Testis (tissue), 2 donors: ENCODE measurements at regions not wholly inside any gene's neighbourhood (a gene's known extent, or its start where the extent isn't known, plus 50 kb on each side); places are given as distances from the start of the nearest gene placed in this dataset.

Experiments
- POLR2A ChIP-seq: fragments of 450-650 bp; IDR thresholded peaks from one replicate; pipeline ENCODE4 v1.6.1; 2017; ENCODE audit warnings: antibody characterized with exemption, mild to moderate bottlenecking, moderate library complexity
- TF ChIP-seq, protein P1 (sequence below), 3 experiments: fragments of 450-650 bp in 2 of 3; fragments of 200-600 bp in 1 of 3; sonication (generic) in 1 of 3; IDR thresholded peaks; one replicate each; pipeline ENCODE4 v1.5.1; 2016 to 2019; ENCODE audit warnings: antibody characterized with exemption in 3 of 3, mild to moderate bottlenecking in 2 of 3, moderate library complexity in 1 of 3

DNA sequence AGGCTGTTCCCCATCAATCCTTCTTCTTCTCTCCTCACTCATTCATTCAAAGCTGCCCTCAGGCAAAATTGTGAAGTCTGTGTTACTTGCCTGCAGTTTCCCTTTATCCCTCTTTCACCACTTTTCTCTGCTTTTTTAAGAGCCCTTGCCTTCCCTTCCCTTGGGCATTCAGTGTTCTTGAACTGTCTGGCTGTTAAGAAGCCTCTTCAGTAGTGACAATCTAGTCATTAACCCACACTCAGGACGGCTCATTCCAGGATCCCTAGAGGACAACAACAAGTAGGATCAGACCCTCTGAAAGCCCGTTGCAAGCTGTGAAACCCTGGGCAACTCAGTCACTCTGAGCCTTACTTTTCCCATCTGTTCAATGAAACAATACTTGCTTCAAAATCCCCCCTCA lies 615.7 kb downstream of the EPHA4 start:
- TF ChIP-seq, protein P1, sequence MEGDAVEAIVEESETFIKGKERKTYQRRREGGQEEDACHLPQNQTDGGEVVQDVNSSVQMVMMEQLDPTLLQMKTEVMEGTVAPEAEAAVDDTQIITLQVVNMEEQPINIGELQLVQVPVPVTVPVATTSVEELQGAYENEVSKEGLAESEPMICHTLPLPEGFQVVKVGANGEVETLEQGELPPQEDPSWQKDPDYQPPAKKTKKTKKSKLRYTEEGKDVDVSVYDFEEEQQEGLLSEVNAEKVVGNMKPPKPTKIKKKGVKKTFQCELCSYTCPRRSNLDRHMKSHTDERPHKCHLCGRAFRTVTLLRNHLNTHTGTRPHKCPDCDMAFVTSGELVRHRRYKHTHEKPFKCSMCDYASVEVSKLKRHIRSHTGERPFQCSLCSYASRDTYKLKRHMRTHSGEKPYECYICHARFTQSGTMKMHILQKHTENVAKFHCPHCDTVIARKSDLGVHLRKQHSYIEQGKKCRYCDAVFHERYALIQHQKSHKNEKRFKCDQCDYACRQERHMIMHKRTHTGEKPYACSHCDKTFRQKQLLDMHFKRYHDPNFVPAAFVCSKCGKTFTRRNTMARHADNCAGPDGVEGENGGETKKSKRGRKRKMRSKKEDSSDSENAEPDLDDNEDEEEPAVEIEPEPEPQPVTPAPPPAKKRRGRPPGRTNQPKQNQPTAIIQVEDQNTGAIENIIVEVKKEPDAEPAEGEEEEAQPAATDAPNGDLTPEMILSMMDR (IDR thresholded peaks at IDR 0.05): no peak
- no peak for TF ChIP-seq POLR2A
